Kidney tubule cell (primary cell): ENCODE measurements at regions not wholly inside any gene's neighbourhood (a gene's known extent, or its start where the extent isn't known, plus 50 kb on each side); places are given as distances from the start of the nearest gene placed in this dataset.
A peak's percentile ranks its signal among the peaks of the same experiment; 100 is the strongest.
"Not testable (repeated sequence)": the region's sequence is repeated elsewhere in the genome, so short reads cannot be mapped to it uniquely, and the experiment has no call there.

ENCODE experiments used
- DNase-seq: peaks from one replicate; pipeline ENCODE4 v3.0.0-alpha.2; 2018; ENCODE audit warnings: low spot score

- DNase-seq: not testable (repeated sequence)
Measured at GRCh38 chr11:67768001-67768730, 93.7 kb upstream of the ALDH3B2 start.

- not testable (repeated sequence) for DNase-seq
Measured at GRCh38 chr11:67761211-67761610, 86.8 kb upstream of the ALDH3B2 start.

- DNase-seq: not testable (repeated sequence)
Measured at GRCh38 chr11:67759321-67759720, 84.9 kb upstream of the ALDH3B2 start.

GRCh38 chr11:67758467-67758866 is 84.0 kb upstream of the ALDH3B2 start:
- not testable (repeated sequence) for DNase-seq

- not testable (repeated sequence) for DNase-seq
Measured at GRCh38 chr11:67758009-67758408, 83.6 kb upstream of the ALDH3B2 start.

- DNase-seq: peak; percentile 10
Measured at GRCh38 chr11:67753820-67754219, 79.4 kb upstream of the ALDH3B2 start.

GRCh38 chr11:67745181-67745726 is 70.8 kb upstream of the ALDH3B2 start:
- DNase-seq: no peak

- not testable (repeated sequence) for DNase-seq
Measured at GRCh38 chr11:67744231-67744630, 69.8 kb upstream of the ALDH3B2 start.

- DNase-seq: peak; percentile 6
Measured at GRCh38 chr11:67738231-67738630, 63.8 kb upstream of the ALDH3B2 start.

- peak; percentile 48 for DNase-seq
Measured at GRCh38 chr11:67737562-67738080, 63.2 kb upstream of the ALDH3B2 start.

- peak; percentile 12 for DNase-seq
Measured at GRCh38 chr11:67732045-67732787, 57.8 kb upstream of the ALDH3B2 start.

- no peak for DNase-seq
Measured at GRCh38 chr11:67731583-67731982, 57.2 kb upstream of the ALDH3B2 start.

GRCh38 chr11:67728163-67728571 is 53.7 kb upstream of the ALDH3B2 start:
- peak; percentile 4 for DNase-seq

GRCh38 chr11:67727066-67728040 is 52.9 kb upstream of the ALDH3B2 start:
- peak; percentile 15 for DNase-seq
